ENCODE measurements at regions not wholly inside any gene's neighbourhood (a gene's known extent, or its start where the extent isn't known, plus 50 kb on each side); places are given as distances from the start of the nearest gene placed in this dataset.

DNA sequence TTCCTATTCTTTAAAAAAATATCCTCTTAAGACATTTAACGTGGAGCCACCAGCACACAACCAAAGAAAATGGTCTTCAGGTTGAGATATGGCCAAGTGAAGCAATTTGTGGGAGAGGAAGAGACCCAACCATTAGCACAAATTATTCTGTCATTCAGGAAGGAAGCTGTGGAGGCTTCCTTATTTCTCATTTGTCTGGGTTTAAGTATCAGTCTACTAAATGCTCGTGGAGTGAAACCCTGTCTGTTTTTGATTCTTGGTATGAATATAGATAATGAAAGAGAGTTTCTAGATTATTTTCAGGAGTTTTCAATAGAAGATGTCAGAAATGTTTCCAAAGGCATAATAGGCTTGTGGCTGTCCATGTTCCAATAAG lies 125.1 kb downstream of the GPR65 start:
- TF ChIP-seq, protein P1, sequence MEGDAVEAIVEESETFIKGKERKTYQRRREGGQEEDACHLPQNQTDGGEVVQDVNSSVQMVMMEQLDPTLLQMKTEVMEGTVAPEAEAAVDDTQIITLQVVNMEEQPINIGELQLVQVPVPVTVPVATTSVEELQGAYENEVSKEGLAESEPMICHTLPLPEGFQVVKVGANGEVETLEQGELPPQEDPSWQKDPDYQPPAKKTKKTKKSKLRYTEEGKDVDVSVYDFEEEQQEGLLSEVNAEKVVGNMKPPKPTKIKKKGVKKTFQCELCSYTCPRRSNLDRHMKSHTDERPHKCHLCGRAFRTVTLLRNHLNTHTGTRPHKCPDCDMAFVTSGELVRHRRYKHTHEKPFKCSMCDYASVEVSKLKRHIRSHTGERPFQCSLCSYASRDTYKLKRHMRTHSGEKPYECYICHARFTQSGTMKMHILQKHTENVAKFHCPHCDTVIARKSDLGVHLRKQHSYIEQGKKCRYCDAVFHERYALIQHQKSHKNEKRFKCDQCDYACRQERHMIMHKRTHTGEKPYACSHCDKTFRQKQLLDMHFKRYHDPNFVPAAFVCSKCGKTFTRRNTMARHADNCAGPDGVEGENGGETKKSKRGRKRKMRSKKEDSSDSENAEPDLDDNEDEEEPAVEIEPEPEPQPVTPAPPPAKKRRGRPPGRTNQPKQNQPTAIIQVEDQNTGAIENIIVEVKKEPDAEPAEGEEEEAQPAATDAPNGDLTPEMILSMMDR (conservative IDR thresholded peaks at IDR 0.05; ENCODE audit: low read length): no peak
- no peak for TF ChIP-seq EZH2phosphoT487 (IDR thresholded peaks at IDR 0.05; ENCODE audit: borderline replicate concordance)
